DOHH2 (cell line): ENCODE measurements at regions not wholly inside any gene's neighbourhood (a gene's known extent, or its start where the extent isn't known, plus 50 kb on each side); places are given as distances from the start of the nearest gene placed in this dataset.

Experiments
- H3F3A ChIP-seq: fragments of 200-600 bp; sonication (generic), shearing (Covaris generic); 2 replicates; pipeline ENCODE4 v1.6.0; 2016; ENCODE audit warnings: antibody characterized with exemption, mild to moderate bottlenecking; ENCODE audit not compliant: control insufficient read depth, insufficient read depth
- H3K27ac ChIP-seq: fragments of 200-600 bp; sonication (generic); 2 replicates; pipeline ENCODE4 v1.5.1; 2014; ENCODE audit warnings: low read depth, mild to moderate bottlenecking, low read length, moderate library complexity
- H3K27me3 ChIP-seq: fragments of 200-600 bp; sonication (generic); 2 replicates; pipeline ENCODE4 v1.6.1; 2014; ENCODE audit warnings: mild to moderate bottlenecking, low read length, mixed read lengths; ENCODE audit not compliant: control insufficient read depth
- H3K36me3 ChIP-seq: fragments of 200-600 bp; sonication (generic); 2 replicates; pipeline ENCODE4 v1.6.1; 2014; ENCODE audit warnings: mild to moderate bottlenecking, low read length, moderate library complexity, mixed read lengths; ENCODE audit not compliant: control insufficient read depth
- H3K4me1 ChIP-seq: fragments of 200-600 bp; sonication (generic); 2 replicates; pipeline ENCODE4 v1.6.1; 2014; ENCODE audit warnings: mild to moderate bottlenecking, low read length, mixed read lengths; ENCODE audit not compliant: control insufficient read depth
- H3K4me2 ChIP-seq: fragments of 200-600 bp; sonication (generic); 2 replicates; pipeline ENCODE4 v1.6.0; 2014; ENCODE audit warnings: mild to moderate bottlenecking, low read length, moderate library complexity
- H3K4me3 ChIP-seq: fragments of 200-600 bp; sonication (generic); 2 replicates; pipeline ENCODE4 v1.5.1; 2014; ENCODE audit warnings: mild to moderate bottlenecking, low read length, mixed read lengths
- H3K79me2 ChIP-seq: fragments of 200-600 bp; sonication (generic); 2 replicates; pipeline ENCODE4 v1.6.1; 2014; ENCODE audit warnings: mild to moderate bottlenecking, low read length, mixed read lengths; ENCODE audit not compliant: control insufficient read depth
- H3K9me2 ChIP-seq: fragments of 200-600 bp; sonication (generic); replicated peaks from 2 replicates; pipeline ENCODE4 v1.6.1; 2014; ENCODE audit warnings: mild to moderate bottlenecking, low read length, mixed read lengths; ENCODE audit not compliant: control insufficient read depth
- H3K9me3 ChIP-seq: fragments of 200-600 bp; sonication (generic); 2 replicates; pipeline ENCODE4 v1.6.1; 2014; ENCODE audit warnings: antibody characterized with exemption, low read length, mixed read lengths; ENCODE audit not compliant: control insufficient read depth, insufficient read depth
- H4K20me1 ChIP-seq: fragments of 200-600 bp; sonication (generic); 2 replicates; pipeline ENCODE4 v1.6.0; 2014; ENCODE audit warnings: low read depth, mild to moderate bottlenecking, antibody characterized with exemption, low read length, moderate library complexity; ENCODE audit not compliant: control insufficient read depth, insufficient read depth
- CTCF ChIP-seq: fragments of 200-600 bp; sonication (generic); IDR thresholded peaks from one replicate; pipeline ENCODE4 v1.5.1; 2014; ENCODE audit warnings: antibody characterized with exemption, mild to moderate bottlenecking, low read depth, low read length; ENCODE audit not compliant: poor library complexity, severe bottlenecking
- EZH2phosphoT487 ChIP-seq: fragments of 200-600 bp; sonication (generic); IDR thresholded peaks from 2 replicates; pipeline ENCODE4 v1.6.1; 2017; ENCODE audit warnings: borderline replicate concordance, mild to moderate bottlenecking, antibody characterized with exemption, low read length, moderate library complexity, mixed read lengths

- Histone ChIP-seq H3K27ac (no peak overlapping the region), H4K20me1 (no peaks in the 10 kb centered on the region), H3K27me3 (no peaks in the 10 kb centered on the region), H3K9me3 (no peaks in the 10 kb centered on the region), H3K9me2 (no peaks in the 10 kb centered on the region), H3K4me2 (no peak overlapping the region), H3F3A (no peaks in the 10 kb centered on the region), H3K79me2 (no peaks in the 10 kb centered on the region), H3K4me3 (no peak overlapping the region), H3K4me1 (peaks cover 7% of the 10 kb centered on the region), H3K36me3 (no peaks in the 10 kb centered on the region)
- TF ChIP-seq EZH2phosphoT487: no peak
- no peak for TF ChIP-seq CTCF
These were observed 60.1 kb upstream of the ZC3H12C start for GRCh38 chr11:110032957-110033570.

- Histone ChIP-seq H3F3A (no peaks in the 10 kb centered on the region), H3K4me3 (no peak overlapping the region), H4K20me1 (no peaks in the 10 kb centered on the region), H3K4me1 (no peaks in the 10 kb centered on the region), H3K36me3 (no peaks in the 10 kb centered on the region), H3K9me3 (no peaks in the 10 kb centered on the region), H3K27ac (no peak overlapping the region), H3K79me2 (no peaks in the 10 kb centered on the region), H3K4me2 (no peak overlapping the region), H3K9me2 (no peaks in the 10 kb centered on the region), H3K27me3 (no peaks in the 10 kb centered on the region)
- TF ChIP-seq CTCF (no peak), EZH2phosphoT487 (no peak)
These were observed 58.4 kb upstream of the ZC3H12C start for GRCh38 chr11:110034806-110035205.

- no peaks in the 10 kb centered on the region for H3K27me3 ChIP-seq
- H3K79me2 ChIP-seq: no peaks in the 10 kb centered on the region
- H3K27ac ChIP-seq: no peak overlapping the region
- TF ChIP-seq CTCF (no peak), EZH2phosphoT487 (no peak)
- no peaks in the 10 kb centered on the region for H3F3A ChIP-seq
- no peak overlapping the region for H3K4me2 ChIP-seq
- H3K36me3 ChIP-seq: no peaks in the 10 kb centered on the region
- no peaks in the 10 kb centered on the region for H3K4me1 ChIP-seq
- H4K20me1 ChIP-seq: no peaks in the 10 kb centered on the region
- H3K4me3 ChIP-seq: no peak overlapping the region
- H3K9me3 ChIP-seq: no peaks in the 10 kb centered on the region
- no peaks in the 10 kb centered on the region for H3K9me2 ChIP-seq
These were observed 57.8 kb upstream of the ZC3H12C start for GRCh38 chr11:110035357-110035756.

- H3F3A ChIP-seq: no peaks in the 10 kb centered on the region
- H3K9me3 ChIP-seq: no peaks in the 10 kb centered on the region
- H3K27ac ChIP-seq: no peak overlapping the region
- H3K4me3 ChIP-seq: no peak overlapping the region
- H3K79me2 ChIP-seq: no peaks in the 10 kb centered on the region
- no peaks in the 10 kb centered on the region for H3K9me2 ChIP-seq
- no peak for TF ChIP-seq EZH2phosphoT487
- no peaks in the 10 kb centered on the region for H3K27me3 ChIP-seq
- H4K20me1 ChIP-seq: no peaks in the 10 kb centered on the region
- H3K4me2 ChIP-seq: no peak overlapping the region
- H3K36me3 ChIP-seq: no peaks in the 10 kb centered on the region
- no peaks in the 10 kb centered on the region for H3K4me1 ChIP-seq
These were observed 55.0 kb upstream of the ZC3H12C start for GRCh38 chr11:110038201-110038600.
